Lung microvascular endothelial cell (primary cell): ENCODE measurements at regions not wholly inside any gene's neighbourhood (a gene's known extent, or its start where the extent isn't known, plus 50 kb on each side); places are given as distances from the start of the nearest gene placed in this dataset.

Experiments
- DNase-seq, 2 donors: peaks; one replicate each; pipeline versions ENCODE4 v3.0.0 to v3.0.0-alpha.2; 2010; ENCODE audit warnings: low read depth in 2 of 2

GRCh38 chr3:55413236-55413635 is 73.9 kb downstream of the WNT5A start:
- no peak for DNase-seq

DNA sequence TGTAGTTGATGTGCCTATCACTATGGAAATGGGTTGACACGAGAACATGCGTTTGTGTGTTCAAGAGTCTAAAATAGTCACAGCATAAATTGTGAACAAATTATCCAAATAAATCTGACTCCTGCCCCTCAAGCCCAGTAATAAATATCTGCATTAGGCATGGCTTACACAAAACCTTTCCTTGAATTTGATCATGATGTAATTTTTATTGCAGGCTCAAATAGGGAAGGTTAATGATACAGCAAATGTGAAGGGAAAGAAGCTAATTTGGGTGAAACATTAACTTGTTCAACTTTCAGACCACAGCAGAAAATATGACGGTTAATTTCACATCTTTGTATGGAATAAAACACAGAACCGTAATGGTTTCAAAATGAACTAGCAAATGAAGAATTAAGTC is 74.6 kb downstream of the WNT5A start:
- DNase-seq, result no peak

- DNase-seq, result no peak
Measured at GRCh38 chr3:55409806-55410205, 77.3 kb downstream of the WNT5A start.

DNA sequence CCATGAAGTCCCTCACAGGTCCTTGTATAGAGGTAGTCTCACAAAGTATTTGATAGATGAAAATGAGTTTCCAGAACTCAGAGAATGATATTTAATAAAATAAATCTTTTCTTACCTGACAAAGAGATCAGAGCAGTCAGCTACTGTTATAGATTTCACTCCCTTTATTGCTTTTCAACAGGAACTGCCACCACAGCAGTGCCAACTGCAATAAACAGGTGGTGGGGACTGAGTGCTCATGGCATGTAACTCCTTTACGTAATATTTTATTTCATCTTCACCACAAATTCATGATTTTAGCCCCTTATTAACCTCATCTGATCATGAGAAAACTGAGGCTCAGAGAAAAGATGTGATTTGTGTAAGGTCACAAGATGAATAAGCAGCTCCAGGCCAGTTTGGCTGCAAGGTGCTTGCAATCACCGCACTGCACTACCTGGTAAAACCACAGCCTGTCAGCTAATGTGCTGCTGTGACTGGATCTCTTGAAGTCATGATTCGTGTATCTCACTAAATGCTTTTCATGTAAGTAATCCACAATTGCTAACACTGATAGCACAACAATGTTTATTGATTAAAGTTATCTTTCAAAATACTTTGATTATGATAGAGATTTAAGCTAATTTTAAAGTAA is 78.8 kb downstream of the WNT5A start:
- no peak for DNase-seq

- no peak for DNase-seq
Measured at GRCh38 chr3:55407426-55407820, 79.7 kb downstream of the WNT5A start.

- DNase-seq, result no peak
Measured at GRCh38 chr3:55406696-55407425, 80.2 kb downstream of the WNT5A start.

DNA sequence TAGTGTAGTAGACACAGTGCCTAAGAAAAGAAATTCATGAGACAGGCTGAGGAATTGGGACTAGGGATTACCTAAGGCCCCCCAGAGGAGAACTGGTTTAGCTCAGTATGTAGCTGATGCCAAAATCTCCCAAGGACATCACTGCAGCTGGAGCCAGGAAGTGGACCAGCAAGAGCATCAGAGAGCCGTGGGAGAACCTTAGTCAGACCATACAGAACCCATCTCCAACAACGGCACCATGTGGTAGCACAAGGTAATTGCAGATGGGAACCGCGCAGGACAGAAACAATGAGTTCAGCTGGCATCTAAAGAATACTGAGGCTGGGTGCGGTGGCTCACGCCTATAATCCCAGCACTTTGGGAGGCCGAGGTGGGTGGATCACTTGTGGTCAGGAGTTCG is 81.7 kb downstream of the WNT5A start:
- no peak for DNase-seq

DNA sequence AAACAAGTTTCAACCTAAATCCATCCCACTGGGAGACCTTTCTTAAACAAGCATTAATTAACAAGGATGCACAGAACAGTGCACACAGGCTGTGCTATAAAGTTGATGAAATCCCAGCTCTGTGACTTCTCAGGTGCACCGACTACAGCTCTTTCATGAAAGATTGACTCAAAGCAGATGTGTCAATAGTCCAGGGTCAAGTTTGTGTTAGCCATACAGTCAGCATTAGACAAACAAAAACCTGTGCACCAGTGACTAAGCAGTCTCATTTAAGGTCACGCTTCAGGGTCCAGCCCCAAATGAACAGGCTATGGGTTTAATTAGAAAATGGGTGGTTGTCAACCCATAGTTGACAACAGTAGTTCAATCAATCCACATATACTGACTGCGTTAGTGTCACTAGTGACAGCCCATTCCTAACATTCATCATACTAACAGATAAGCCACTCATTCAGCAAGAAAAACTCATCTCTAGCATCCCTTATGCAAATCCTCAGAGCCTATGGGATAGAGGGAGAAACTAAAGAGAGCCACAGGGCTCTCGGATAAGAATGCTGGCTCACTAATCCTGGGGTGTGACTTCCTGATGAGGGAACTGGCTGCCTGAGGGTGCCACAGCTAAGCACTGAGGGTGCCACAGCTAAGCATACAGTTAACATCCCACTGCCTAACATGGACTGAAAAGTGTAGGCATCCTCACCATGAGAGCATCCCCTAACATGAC is 84.1 kb downstream of the WNT5A start:
- no peak for DNase-seq

- no peak for DNase-seq
Measured at GRCh38 chr3:55380561-55380960, 106.5 kb downstream of the WNT5A start.

DNA sequence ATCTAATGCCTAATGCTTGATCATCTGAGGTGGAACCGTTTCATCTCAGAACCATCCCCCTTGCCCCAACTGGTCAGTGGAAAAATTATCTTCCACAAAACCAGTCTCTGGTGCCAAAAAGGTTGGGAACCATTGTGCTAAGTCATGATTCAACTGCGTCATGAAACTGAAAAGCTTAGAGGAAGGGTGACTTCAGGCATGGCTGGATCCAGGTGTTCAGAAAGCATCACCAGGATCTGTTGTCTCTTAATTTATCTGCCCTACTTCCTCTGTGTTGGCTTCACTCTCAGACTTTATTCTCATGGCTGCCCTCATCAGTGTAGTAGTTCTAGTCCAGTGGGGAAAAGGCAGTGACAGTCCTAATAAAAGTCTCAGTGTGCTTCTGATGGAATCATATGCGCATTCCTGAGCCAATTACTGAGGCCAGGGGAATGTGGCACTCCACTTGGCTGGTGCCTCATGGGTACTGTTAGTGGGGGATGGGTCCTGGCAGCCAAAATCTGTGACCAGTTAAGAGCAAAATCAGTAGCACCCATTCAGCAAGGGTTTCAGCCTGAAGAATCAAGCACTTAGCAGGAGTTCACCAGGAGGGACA is 110.3 kb downstream of the WNT5A start:
- no peak for DNase-seq

DNA sequence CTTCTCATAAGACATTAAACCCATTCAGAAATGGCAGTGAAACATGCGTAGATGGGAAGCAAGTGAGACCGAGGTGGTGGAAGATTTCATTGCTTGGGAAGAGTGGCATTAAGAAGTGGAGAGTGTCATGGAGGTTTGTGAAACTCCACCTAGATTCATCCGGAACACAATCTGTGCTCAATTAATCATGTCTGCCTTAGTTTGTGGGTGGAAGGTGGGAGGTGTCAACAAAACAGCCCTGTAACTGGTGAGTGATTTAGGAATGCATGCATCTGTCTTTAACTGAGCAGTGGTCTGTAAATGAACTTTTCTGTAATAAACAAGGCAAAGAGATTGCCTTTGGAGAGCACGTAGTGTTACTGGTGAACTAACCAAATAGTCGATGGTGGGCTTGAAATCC is 113.7 kb downstream of the WNT5A start:
- no peak for DNase-seq

- DNase-seq, result no peak
Measured at GRCh38 chr3:55370272-55370671, 116.8 kb downstream of the WNT5A start.

GRCh38 chr3:55369141-55369847 is 117.8 kb downstream of the WNT5A start:
- DNase-seq, result no peak

DNA sequence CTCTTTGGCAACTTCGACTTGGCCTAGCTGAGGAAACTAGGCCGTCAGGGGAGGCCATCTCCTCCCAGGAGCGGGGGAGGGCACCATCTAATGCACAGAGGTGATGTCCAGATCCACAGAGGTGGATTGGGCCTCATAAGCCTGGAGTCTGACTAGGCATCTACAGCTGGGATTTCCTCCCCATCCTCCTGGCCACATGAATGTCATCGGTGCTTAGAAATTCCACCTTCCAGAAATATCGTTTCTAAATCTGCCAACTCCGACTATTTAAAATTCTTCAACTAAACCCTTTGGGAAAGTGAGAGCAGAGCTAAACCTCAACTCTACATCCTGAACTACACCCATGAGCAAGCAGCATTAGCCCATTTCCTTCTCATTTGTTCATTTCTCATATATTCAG is 118.7 kb downstream of the WNT5A start:
- DNase-seq, result no peak

GRCh38 chr3:55367384-55367783 is 119.7 kb downstream of the WNT5A start:
- DNase-seq, result no peak

DNA sequence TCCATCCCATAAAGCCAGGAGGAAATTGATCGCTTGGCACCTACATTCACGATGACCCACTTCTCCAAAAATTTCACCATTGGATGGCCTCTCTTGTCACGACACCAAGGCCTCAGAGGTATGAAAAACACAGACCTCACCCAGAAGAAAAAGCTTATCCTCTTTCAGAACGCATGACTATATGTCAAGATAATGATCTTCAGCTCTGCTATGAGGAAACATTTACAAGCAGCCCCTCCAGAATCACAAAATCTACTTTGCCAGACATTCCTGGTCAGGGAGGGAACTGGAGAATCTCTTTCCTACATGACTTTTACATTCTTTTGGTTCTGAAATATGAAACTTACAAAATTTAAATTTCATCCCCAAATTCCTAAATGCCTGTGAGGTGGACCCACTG is 122.7 kb downstream of the WNT5A start:
- DNase-seq, result no peak

DNA sequence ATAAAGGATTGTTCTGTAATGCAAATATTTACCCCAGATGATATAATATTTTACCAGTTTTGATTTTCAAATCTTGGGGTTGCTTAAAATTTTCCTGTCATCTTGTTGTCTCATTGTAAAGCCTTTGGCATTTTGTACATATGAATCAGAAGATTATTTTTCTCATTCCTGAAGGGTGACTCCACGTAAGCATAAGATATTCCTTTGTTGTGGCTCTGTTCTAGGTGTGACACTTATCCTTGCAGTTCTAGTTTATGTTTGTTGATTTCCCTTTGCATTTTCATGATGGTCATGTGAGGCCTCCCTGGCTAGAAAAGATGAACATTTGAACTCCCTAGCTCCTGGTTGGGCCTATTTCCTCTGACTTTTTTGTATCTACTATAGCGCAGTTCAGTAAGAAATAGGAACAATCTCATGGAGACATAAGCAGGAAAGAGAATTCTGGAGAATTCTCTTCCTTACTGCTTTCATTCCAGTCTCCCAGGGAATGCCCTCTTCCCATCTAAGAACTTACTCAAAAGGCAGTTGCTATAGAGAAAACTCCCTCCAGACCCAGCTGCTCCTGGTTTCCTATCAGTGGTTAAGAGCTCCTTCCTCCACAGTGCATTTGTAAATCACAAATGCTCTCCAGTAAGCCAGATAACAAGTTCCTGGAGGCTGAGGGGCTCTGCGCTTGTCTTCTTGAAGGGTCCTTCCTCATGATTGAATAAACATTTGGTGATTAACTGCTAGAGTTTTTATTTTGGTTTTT is 124.7 kb downstream of the WNT5A start:
- no peak for DNase-seq

DNA sequence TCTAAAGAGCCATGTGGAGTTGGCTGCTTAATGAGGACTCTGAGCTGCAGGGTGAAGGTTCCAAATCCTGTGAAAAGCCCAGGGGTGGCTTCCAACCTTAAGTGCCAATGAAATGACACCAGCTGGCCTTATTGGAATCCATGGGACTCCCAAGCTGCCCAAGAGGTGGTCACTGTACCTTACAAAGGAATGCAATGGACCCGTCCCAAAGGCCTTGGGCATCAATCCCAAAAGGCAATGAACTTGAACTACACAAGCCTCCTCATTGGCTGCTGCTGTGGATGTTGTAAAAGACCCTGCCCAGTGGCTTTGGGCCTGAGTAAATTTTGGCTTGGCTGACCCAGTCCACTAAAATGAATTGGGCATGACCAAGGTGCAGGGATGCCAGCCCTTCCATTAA is 129.3 kb downstream of the WNT5A start:
- DNase-seq, result no peak

GRCh38 chr3:55352668-55353067 is 134.4 kb downstream of the WNT5A start:
- DNase-seq, result no peak

DNA sequence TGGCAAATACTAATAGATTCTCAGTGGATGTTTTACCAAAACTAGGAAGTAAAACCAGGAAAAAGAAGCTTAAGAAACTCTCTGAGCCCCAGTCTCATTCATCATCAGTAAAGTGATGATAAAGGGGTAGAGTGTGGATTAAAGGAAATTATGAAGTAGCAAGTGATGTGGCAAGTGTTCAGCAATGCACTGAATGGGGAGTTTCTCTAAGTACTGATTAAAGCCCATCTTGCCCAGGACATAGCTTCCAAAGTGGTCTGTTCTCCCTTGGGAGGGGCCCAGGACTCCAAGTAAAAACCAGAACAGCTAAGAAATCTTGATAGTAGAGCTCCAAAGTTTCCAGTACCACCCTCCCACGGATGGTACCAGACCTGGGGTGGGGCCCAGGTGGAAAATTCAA is 137.3 kb downstream of the WNT5A start:
- DNase-seq, result no peak
